HG03066 (cell line): ENCODE measurements at regions not wholly inside any gene's neighbourhood (a gene's known extent, or its start where the extent isn't known, plus 50 kb on each side); places are given as distances from the start of the nearest gene placed in this dataset.

ENCODE experiments used
- ATAC-seq: cut with Tn5 transposase; IDR thresholded peaks from one replicate; pipeline ENCODE4 v1.9.1; 2021; ENCODE audit warnings: low read depth; ENCODE audit not compliant: unreplicated experiment

DNA sequence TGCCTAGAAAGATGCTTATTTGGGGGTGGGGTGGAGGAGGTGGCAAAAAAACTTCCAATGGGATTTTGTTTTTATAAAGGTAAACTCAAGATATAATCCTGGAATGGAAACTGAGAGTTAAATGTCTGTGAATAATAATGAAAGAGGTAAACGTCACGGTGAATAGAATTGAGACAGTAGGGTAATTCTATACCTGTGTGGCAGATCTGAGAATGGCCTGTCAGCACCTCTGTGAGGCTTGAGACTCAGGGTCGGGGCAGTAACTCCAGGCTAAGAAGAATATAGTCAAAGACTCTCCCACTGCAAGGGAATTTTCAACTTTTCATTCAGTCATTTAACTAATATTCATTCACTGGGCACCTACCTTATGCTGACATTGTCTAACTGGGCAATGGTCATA lies 581.2 kb upstream of the ZNF608 start:
- no peak for ATAC-seq

DNA sequence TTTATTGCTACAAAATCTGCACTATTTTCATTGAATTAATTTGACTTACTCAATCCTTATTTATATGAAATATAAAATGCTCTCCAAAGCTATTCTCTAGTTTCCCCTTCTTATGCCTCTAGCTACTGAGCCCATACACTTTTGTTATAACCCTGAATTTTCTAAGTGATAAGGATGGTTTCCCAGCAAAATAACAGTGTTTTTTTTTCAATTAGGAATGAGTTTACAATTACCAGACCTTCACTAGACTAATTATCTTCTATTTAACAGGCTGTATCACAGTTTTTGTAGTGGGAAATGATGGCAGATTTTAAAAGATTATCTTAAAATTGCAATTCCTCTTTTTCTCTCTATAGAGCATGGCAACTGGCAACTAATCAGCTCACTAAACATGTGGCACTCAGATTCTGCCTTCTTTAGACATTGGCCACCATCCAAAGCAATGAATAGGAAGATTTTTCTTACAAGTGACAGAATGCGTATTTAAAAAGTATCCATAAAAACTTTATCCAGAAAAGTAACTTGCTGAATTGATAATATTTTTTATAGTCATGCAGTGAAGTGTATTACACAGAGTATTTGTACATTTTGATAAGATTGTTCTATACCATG lies 585.7 kb upstream of the ZNF608 start:
- no peak for ATAC-seq

DNA sequence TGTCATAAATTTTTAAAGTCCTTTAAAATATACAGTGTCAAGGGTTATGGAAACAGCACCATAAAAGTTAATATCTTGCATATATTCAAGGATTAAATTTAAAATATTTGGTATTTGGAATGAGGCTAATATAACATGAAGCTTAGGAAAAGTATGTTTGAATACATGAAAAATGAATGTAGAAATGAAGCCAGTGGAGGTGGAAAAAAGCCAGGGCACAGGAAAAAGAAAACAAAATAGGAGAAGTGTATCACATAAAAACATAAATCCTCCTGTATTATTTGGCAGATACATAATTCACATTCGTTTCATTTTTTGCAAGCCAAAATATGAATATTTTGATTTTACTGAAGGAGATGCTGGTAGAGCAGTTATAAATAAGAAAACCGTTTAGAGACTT lies 587.0 kb upstream of the ZNF608 start:
- no peak for ATAC-seq

DNA sequence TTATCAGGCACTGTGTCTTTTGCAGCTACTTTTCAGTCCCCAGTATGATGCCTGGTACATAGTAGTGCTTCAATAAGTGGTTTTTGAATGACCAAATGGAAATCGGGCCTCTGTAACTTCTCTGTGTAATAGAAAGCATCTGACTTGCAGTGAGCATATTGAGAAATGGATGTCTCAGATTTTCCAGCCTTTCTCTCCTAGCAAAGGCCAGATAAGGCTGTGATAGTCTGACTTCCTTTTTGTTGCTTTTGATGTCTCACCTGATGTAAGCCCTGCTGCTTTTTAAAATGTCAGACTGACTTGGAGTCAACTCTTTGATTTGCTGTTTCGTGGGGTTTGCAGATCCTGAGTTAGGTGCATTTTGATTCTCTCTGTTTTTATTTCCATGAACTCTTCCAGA lies 590.0 kb upstream of the ZNF608 start:
- ATAC-seq = no peak

DNA sequence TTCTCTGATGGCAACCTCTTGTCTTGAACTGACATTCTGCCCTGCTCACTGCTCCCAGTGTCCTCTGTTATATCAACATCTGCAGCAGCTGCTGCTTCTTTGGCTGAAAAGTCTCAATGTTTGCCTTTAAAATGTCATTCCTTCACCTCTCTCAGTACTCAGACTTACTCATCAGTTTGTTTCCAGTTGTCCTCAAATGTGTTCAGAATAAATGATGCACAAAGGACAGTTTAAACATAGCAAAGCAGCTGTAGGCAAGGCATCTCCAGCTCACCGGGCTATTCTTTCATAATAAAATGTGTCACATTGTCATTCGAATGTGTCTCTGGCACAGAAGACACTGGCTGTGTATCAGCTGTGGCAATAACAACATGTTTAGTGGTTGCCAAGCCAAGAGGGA lies 590.9 kb upstream of the ZNF608 start:
- no peak for ATAC-seq

DNA sequence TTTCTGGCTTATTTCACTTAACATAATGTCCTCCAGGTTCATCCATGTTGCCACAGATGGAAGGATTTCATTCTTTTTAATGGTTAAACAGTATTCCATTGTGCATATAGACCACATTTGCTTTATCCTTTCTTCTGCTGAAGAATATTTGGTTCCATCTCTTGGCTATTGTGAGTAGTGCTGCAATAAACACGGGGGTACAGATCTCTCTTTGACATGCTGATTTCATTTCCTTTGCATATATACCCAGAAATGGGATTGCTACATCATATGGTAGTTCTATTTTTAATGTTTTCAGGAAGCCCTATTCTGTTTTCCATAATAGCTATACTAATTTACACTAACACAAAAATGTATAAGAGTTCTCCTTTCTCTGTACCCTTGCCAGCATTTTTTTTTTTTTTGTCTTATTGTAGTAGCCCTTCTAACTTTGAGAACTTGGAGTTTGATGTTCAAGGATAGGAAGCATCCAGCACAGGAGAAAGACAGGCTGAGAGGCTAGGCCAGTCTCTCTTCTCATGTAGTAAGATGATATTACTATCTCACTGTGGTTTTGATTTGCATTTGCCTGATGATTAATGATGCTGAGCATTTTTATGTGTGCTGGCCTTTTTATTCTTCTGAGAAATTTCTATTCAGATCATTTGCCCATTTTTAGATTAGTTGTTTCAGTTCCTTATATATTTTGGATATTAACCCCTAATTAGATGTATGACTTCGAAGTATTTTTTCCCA lies 592.2 kb upstream of the ZNF608 start:
- no peak for ATAC-seq

DNA sequence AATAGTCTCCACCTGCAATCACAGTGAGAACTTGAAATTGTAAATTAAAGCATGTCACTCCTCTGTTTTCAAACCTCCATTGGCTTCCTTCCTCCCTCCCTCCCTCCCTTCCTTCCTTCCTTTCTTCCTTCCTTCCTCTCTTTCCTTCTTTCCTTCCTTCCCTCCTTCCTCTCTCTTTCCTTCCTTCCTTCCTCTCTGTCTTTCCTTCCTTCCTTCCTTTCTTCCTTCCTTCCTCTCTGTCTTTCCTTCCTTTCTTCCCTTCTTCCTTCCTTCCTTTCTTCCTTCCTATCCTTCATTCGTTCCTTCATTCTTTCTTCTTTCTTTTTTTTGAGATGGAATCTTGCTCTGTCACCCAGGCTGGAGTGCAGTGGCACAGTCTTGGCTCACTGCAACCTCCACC lies 595.0 kb upstream of the ZNF608 start:
- no peak for ATAC-seq

DNA sequence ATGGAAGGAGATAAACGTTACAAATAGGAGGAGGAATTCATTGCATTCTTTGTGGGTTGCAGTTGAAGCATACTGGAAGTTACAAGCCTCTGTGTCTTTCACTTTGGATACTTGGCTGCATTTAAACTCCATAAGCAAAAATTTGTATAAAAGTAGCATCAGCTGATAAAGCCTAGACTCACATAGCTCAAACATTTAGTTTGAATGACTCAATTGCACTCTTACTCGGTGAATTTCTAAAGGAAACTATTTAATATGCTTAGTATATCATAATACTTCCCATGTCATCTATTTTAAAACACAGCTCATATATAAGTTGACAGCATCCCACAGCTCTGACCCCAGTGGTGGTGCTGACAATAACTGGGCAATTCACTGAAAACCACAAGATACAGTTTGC lies 596.6 kb upstream of the ZNF608 start:
- no peak for ATAC-seq

DNA sequence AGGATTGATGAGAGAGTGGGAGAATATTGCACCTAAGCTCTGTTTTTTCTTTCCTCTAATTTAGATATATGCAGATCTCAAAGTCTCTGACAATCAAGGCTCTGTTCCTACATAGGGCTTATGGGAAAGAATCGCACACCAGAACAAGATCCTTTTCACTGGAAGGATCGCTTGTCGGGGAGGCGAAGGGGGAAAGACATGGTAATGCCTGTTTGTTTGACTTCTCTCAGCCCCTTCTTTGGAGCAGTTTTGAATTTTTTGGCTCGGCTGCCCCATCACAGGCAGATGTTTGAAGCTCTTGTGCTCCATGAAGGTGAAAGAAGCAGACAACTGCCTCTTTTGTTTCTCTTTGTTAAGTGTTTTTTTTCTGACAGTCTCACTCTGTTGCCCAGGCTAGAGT lies 599.9 kb upstream of the ZNF608 start:
- no peak for ATAC-seq

DNA sequence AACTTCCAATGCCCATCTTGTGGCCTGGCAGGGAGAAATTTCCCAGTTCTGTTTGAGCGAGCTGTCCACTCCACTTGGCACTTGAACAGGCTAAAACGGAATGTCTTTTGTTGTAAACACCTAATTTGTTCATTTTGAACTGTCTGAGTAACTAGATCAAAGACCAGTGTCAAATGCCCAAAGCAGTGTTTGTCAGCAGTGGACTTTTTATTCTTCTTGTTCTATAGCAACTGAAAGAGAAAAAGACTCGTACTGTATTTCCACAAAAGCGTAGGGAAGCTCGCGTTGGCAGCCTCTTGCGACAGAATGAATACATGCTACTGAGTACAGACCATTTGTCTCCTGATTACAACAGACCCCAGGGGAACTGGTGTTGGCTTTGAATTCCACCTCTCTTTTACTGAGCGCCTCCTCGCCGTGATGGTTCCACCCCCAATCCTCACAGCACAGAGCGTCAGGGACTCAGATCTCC lies 601.8 kb upstream of the ZNF608 start:
- ATAC-seq = no peak

DNA sequence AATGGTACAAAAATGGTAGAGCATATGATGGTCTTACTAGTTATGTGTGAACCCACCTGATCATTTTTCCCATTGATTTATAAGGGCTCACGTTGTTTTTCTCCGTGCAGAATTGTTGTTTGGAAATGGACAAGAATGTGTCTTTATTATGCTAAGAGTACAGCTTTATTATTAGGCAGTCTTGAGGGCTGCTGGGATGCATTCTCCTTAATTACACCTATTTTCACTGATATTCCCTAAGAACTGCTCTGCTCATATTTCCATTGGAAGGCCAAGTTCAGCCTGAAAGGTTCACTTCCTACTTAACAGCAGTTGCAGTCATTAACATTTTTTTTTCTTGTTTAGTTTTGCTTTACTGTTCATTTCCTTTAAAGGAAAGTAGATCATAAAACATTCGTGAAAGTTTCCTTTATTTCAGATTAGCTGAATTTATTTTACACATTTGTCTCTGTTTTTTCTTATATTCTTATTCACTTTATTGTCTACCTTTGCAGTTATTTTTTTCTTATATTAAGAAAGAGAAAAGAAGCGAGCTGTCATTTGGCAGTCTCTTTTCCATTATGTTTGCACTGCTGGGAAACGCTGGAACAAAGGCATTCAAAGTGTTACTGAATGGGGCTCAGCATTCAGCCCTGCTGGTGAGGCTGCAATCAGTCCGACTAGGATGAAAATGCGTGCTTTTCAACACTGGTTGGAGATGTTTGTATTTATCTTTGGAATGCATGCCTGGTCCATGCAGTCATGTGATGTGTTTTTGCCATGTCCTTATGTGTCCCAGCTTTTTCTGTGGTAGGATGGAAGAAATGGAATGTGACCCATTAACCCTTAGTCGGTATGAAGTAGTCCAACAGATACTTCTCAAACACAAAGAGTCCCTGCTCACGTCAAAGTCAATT lies 602.7 kb upstream of the ZNF608 start:
- ATAC-seq = no peak

DNA sequence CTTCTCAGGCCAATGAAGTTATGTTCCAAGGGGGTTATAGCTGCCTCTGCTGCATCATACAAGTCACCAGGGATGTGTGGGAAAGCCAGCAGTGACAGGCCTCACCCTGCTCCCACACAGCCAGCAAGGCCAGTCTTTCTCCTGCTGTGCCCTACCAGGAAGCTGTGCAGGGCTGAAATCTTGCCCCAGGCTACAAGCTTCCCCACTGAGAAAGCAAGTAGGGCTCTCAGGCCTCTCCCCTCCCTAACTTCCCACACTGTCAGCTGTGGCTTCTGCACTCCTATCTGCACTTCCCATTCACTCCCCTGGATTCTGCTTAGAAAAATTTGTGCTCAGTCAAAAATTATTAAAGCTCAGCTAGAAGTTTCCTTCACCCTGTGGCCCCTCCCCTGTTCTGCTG lies 611.2 kb upstream of the ZNF608 start:
- no peak for ATAC-seq

DNA sequence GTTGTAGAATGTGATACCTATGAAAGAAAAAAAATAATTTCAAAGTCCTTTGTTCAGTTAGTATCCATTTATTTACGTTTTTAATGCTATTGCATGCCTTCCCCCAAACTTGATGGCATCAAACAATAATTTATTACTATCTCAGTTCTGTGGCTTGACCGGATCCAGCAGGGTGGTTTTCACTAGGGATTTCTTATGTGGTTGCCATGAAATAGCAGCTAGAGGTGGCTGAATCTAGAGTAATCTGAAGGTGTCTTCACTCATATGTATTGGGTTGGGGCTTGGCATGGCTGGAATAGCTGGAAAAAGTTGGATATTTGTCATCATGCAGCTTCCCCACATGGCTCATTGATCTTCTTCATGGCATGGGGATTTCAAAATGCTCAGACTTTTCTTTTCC lies 619.3 kb upstream of the ZNF608 start:
- no peak for ATAC-seq

DNA sequence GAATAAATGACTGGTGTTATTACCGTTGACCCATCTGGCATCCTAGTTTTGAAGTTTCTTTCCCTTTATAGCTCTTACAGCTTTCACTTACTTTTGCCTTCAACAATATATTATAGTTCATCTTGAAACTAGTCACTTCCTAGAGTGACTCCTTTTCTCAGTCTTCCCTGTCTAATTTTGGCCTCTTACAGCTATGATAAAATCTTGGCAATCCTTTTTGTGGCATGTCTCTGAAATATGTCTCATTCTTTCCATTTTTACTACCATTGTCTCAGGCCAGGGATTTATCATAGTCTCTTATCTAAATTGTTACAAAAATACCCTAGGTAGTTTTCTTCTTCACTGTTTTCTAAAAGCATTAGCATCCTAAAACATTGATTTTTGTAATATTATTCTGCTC lies 621.3 kb upstream of the ZNF608 start:
- no peak for ATAC-seq

DNA sequence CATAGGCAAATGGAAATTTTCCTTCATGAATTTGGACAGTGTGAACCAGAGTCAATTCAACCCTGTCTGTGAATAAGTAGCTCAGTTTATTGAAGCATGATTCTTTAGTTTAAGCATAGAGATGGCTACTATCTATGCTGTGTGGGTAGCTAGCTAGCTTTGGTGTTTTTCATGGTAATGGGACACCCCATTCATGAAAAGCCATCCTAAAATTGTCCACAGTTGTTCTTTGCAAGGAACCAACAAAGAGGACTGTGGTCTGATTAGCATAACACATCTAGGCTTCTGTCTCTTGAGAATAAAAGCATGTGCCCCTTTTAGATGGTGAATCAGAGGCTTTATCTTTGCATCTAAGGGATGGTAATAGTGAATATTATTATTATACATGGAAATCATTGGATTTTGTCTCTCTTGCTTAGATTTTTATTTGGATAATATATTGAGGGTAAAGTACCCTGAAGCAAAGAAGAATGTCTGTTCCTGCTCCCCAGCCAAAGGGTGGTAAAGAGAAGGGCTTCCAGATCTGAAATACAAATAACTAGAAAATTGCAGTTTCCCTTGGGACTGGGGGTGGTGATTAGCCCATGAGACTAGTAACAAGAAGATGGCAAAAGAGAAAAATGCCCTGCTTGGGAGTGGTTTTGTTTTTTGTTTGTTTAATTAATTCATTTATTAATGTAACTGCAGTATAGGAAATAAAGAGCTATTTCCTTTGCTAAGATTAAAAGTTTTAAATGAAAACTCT lies 624.2 kb upstream of the ZNF608 start:
- no peak for ATAC-seq

DNA sequence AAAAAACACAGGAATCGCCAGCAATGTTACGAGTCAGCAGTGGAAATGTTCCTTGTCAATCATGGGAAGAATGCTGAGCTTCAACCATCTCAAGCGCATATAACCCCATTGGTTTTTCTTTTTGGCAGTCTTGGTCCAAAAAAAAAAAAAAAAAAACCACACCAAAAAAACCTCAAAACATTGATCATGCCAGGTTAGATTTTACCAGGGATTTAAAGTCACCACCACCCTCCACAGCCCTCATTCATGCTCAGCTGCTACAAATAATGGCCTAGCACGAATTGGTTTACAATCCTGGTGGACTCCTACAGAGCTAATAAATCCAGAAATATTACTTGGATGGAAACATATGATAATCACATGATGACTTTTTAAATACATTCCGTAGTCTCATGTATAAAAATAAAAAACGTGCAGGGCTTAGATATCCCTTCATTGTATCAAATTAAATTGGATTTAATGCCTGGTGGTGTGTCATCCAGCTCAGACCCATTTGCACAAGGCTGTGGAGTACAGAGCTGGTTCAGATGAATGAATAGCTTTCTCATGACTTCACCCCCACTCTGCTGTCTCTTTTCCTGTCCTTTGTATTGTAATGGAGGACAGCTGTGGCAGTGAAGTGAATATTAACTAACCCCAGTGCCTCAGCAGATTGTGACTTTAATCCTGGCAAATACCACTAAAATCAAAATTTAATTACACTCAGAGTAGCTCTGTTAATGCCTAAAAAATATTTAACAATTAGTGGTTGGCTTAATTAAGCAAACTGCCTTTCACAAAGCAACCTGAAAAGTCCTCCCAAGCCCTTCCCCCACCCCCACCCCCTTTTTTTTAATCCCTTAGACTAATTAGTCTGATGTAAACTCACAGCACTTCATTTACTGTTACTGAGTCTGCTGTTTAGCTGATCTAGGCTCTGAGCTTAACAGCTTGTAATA lies 626.5 kb upstream of the ZNF608 start:
- ATAC-seq = no peak

DNA sequence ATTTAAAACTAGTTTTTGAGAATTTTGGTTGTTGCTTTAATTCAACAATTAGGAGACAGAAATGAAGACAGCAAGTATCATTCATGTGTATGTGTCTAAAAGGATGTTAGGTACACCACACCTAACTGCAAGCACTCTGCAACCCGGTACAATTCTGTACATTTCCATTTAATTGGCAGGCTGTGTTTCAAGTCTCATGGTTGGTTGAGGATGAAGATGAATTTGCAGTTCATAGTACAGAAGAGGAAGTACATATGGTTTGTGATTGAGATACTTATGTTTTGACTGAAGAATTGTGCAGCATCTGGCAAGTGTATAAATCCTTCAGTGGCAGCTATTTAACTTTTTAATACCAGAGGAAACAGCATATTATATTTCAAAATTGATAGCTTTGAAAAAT lies 628.7 kb upstream of the ZNF608 start:
- no peak for ATAC-seq

DNA sequence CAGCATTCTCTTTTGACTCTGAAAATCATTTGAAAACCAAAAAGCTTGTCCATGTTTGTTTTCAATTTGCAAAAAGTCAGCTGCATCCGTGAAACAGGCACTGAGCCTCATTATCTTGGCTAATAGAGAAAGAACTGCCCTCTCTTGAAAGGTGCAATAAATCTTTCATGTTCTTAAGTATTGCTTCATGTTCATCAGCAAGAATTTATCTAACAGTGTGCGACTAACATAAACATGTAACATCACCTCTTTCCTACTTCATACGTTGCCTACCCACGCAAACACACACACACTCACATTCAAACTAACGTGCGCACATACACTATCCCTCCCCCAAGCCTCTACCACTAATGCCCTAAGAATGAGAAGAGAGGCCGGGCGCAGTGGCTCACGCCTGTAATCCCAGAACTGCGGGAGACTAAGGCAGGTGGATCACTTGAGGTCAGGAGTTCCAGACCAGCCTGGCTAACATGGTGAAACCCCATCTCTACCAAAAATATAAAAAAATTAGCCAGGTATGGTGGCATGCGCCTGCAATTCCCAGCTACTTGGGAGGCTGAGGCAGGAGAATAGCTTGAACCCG lies 629.7 kb upstream of the ZNF608 start:
- no peak for ATAC-seq

DNA sequence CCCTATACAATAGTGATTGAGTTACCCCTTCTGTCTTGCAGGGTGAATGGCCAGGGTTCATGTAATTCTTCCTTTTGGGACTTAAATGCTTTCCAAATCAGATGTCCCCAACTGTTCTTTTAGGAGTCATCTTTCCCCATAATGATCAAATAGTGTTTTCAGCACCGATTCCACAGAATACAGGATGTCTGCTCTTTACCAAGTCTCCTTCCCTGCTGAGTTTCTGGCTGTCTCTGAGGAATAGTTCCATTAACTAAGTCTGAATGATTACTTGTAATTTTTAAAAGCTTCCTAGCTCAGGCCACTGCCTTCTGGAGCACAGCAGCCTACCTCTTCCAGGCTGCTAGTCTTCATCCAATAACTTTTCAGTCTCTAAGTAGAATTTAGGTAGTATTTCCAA lies 630.7 kb upstream of the ZNF608 start:
- ATAC-seq = no peak
